22Rv1 (cell line): ENCODE measurements at regions not wholly inside any gene's neighbourhood (a gene's known extent, or its start where the extent isn't known, plus 50 kb on each side); places are given as distances from the start of the nearest gene placed in this dataset.

ENCODE experiments used
- CTCF ChIP-seq: fragments of 450-650 bp; IDR thresholded peaks from 2 replicates; pipeline ENCODE4 v1.5.1; 2017; ENCODE audit warnings: mild to moderate bottlenecking
- ZFX ChIP-seq: fragments of 450-650 bp; IDR thresholded peaks from 2 replicates; pipeline ENCODE4 v1.6.1; 2017; ENCODE audit warnings: antibody characterized with exemption, borderline replicate concordance

- TF ChIP-seq CTCF, result no peak
- TF ChIP-seq ZFX, result no peak
Measured at GRCh38 chr18:6623278-6623677, 106.2 kb upstream of the ARHGAP28 start.
